ENCODE measurements at regions not wholly inside any gene's neighbourhood (a gene's known extent, or its start where the extent isn't known, plus 50 kb on each side); places are given as distances from the start of the nearest gene placed in this dataset.
A peak's percentile ranks its signal among the peaks of the same experiment; 100 is the strongest.
"Not testable (repeated sequence)": the region's sequence is repeated elsewhere in the genome, so short reads cannot be mapped to it uniquely, and the experiment has no call there.

DNA sequence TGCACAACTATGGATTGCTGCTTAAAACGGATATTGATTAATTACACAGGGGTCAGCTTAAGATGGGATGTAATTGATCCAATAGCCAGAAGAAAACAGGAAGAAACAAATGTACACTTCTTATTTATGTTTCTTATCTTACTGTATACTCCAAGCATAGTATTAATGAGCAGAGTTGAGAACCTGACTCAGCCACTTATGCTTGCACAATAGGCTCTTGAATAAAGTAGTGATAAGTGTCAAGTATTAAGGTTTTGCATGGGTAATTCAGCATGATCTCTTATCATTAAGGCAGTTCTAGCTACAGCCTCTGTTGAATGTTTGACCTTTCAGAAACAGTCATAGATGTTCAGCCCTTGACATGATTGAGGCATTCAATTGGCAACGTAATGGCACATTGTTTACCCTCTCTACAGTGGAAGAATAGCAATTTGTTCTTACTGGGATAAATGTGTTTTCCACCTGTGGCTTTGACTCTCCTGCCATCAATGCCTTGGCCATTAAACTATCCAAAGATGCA, 136.5 kb downstream of the OR4F15 start:
- H3K9me3 ChIP-seq (ENCODE audit: control insufficient read depth, insufficient read depth, low read length); H3K27me3 Mint-ChIP-seq (ENCODE audit: low read depth in 2 of 2); H3K4me3 ChIP-seq (ENCODE audit: low read length); DNase-seq; intact Hi-C loops (cut with micrococcal nuclease); H3K27ac ChIP-seq (ENCODE audit: low read length); ATAC-seq; H3K4me1 ChIP-seq (ENCODE audit: control insufficient read depth, insufficient read depth, low read length); H3K27me3 ChIP-seq (ENCODE audit: control insufficient read depth, insufficient read depth, low read length); H3K36me3 ChIP-seq (ENCODE audit: control insufficient read depth, insufficient read depth, low read length); H3K4me1 Mint-ChIP-seq; H3K36me3 Mint-ChIP-seq; H3K4me3 Mint-ChIP-seq; H3K27ac Mint-ChIP-seq; H3K9me3 Mint-ChIP-seq: not testable (repeated sequence)
- no CpG with 5 or more reads among the region's 2 CpGs for WGBS (ENCODE audit: insufficient coverage)

- WGBS (ENCODE audit: insufficient coverage): no CpG with 5 or more reads among the region's 1 CpG
- H3K27ac Mint-ChIP-seq; H3K27ac ChIP-seq (ENCODE audit: low read length); H3K4me3 ChIP-seq (ENCODE audit: low read length); H3K27me3 ChIP-seq (ENCODE audit: control insufficient read depth, insufficient read depth, low read length); H3K9me3 Mint-ChIP-seq; DNase-seq; H3K36me3 ChIP-seq (ENCODE audit: control insufficient read depth, insufficient read depth, low read length); H3K27me3 Mint-ChIP-seq (ENCODE audit: low read depth in 2 of 2); H3K4me1 ChIP-seq (ENCODE audit: control insufficient read depth, insufficient read depth, low read length); H3K4me3 Mint-ChIP-seq; H3K36me3 Mint-ChIP-seq; H3K9me3 ChIP-seq (ENCODE audit: control insufficient read depth, insufficient read depth, low read length); ATAC-seq; intact Hi-C loops (cut with micrococcal nuclease); H3K4me1 Mint-ChIP-seq: not testable (repeated sequence)
Observed at GRCh38 chr15:101949380-101950065, 137.5 kb downstream of the OR4F15 start.

- not testable (repeated sequence) for DNase-seq
Observed at GRCh38 chr15:101953993-101954392, 142.0 kb downstream of the OR4F15 start.

DNA sequence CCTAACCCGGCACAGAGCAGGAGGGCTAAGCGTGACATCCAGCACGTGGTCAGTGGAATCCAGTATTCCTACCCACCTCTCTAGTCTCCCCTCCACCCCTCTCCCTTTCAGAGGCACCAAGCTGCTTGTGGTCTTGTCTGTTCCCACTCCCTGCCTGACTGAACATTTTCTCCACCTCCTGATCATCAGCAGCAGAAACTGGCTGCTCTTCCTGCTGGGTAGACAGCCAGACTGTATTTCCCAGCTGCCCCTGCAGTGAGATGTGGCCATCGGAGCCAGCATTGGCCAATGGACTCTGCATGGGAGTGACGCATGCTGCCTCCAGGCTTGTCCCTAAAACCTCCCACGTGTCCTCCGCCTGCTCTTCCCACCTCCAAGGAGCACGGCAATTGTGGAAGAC, 143.8 kb downstream of the OR4F15 start:
- H3K27me3 ChIP-seq (ENCODE audit: control insufficient read depth, insufficient read depth, low read length); H3K36me3 Mint-ChIP-seq; H3K27ac Mint-ChIP-seq; H3K9me3 Mint-ChIP-seq; intact Hi-C loops (cut with micrococcal nuclease); H3K4me3 ChIP-seq (ENCODE audit: low read length); DNase-seq; H3K9me3 ChIP-seq (ENCODE audit: control insufficient read depth, insufficient read depth, low read length); H3K4me1 Mint-ChIP-seq; H3K36me3 ChIP-seq (ENCODE audit: control insufficient read depth, insufficient read depth, low read length); H3K4me3 Mint-ChIP-seq; H3K27me3 Mint-ChIP-seq (ENCODE audit: low read depth in 2 of 2); ATAC-seq; H3K4me1 ChIP-seq (ENCODE audit: control insufficient read depth, insufficient read depth, low read length); H3K27ac ChIP-seq (ENCODE audit: low read length): not testable (repeated sequence)
- WGBS (ENCODE audit: insufficient coverage): 100% methylated on average over 2 of the region's 8 CpGs

More at GRCh38 chr15:101953993-101954392, 142.0 kb downstream of the OR4F15 start:
- H3K27me3 Mint-ChIP-seq (ENCODE audit: low read depth in 2 of 2); H3K4me3 ChIP-seq (ENCODE audit: low read length); H3K4me1 Mint-ChIP-seq; H3K27ac ChIP-seq (ENCODE audit: low read length); intact Hi-C loops (cut with micrococcal nuclease); H3K9me3 ChIP-seq (ENCODE audit: control insufficient read depth, insufficient read depth, low read length); ATAC-seq; H3K4me1 ChIP-seq (ENCODE audit: control insufficient read depth, insufficient read depth, low read length); H3K9me3 Mint-ChIP-seq; H3K36me3 ChIP-seq (ENCODE audit: control insufficient read depth, insufficient read depth, low read length); H3K27ac Mint-ChIP-seq; H3K36me3 Mint-ChIP-seq; H3K4me3 Mint-ChIP-seq; H3K27me3 ChIP-seq (ENCODE audit: control insufficient read depth, insufficient read depth, low read length): not testable (repeated sequence)
- no CpG with 5 or more reads among the region's 7 CpGs for WGBS (ENCODE audit: insufficient coverage)

- H3K36me3 Mint-ChIP-seq; intact Hi-C loops (cut with micrococcal nuclease): not testable (repeated sequence)
Observed at GRCh38 chr15:101958656-101959055, 146.7 kb downstream of the OR4F15 start.

GRCh38 chr15:101961263-101961662, 149.3 kb downstream of the OR4F15 start:
- H3K36me3 Mint-ChIP-seq; DNase-seq; H3K4me1 ChIP-seq (ENCODE audit: control insufficient read depth, insufficient read depth, low read length); ATAC-seq; H3K27ac ChIP-seq (ENCODE audit: low read length); H3K36me3 ChIP-seq (ENCODE audit: control insufficient read depth, insufficient read depth, low read length); H3K27me3 ChIP-seq (ENCODE audit: control insufficient read depth, insufficient read depth, low read length); H3K9me3 Mint-ChIP-seq; H3K27ac Mint-ChIP-seq; H3K9me3 ChIP-seq (ENCODE audit: control insufficient read depth, insufficient read depth, low read length); H3K27me3 Mint-ChIP-seq (ENCODE audit: low read depth in 2 of 2); H3K4me1 Mint-ChIP-seq; intact Hi-C loops (cut with micrococcal nuclease); H3K4me3 Mint-ChIP-seq: not testable (repeated sequence)
- WGBS (ENCODE audit: insufficient coverage): 0% methylated on average over 14 of the region's 48 CpGs
- H3K4me3 ChIP-seq (ENCODE audit: low read length): peak overlapping the region; percentile 24

More at GRCh38 chr15:101958656-101959055, 146.7 kb downstream of the OR4F15 start:
- H3K4me3 ChIP-seq (ENCODE audit: low read length); H3K4me1 Mint-ChIP-seq; H3K27me3 ChIP-seq (ENCODE audit: control insufficient read depth, insufficient read depth, low read length); DNase-seq; ATAC-seq; H3K9me3 Mint-ChIP-seq; H3K27ac ChIP-seq (ENCODE audit: low read length); H3K4me3 Mint-ChIP-seq; H3K27me3 Mint-ChIP-seq (ENCODE audit: low read depth in 2 of 2); H3K36me3 ChIP-seq (ENCODE audit: control insufficient read depth, insufficient read depth, low read length); H3K4me1 ChIP-seq (ENCODE audit: control insufficient read depth, insufficient read depth, low read length); H3K27ac Mint-ChIP-seq; H3K9me3 ChIP-seq (ENCODE audit: control insufficient read depth, insufficient read depth, low read length): not testable (repeated sequence)
- WGBS (ENCODE audit: insufficient coverage): 92% methylated on average over 1 of the region's 4 CpGs

- no CpG with 5 or more reads among the region's 41 CpGs for WGBS (ENCODE audit: insufficient coverage)
- H3K4me3 Mint-ChIP-seq: not testable (repeated sequence)
Observed at GRCh38 chr15:101961765-101962164, 149.8 kb downstream of the OR4F15 start.

GRCh38 chr15:101963687-101964086, 151.7 kb downstream of the OR4F15 start:
- H3K9me3 ChIP-seq (ENCODE audit: control insufficient read depth, insufficient read depth, low read length); H3K9me3 Mint-ChIP-seq; H3K27me3 ChIP-seq (ENCODE audit: control insufficient read depth, insufficient read depth, low read length); H3K27me3 Mint-ChIP-seq (ENCODE audit: low read depth in 2 of 2); H3K4me3 ChIP-seq (ENCODE audit: low read length); H3K36me3 Mint-ChIP-seq; H3K27ac ChIP-seq (ENCODE audit: low read length); DNase-seq; H3K27ac Mint-ChIP-seq; ATAC-seq; H3K4me1 ChIP-seq (ENCODE audit: control insufficient read depth, insufficient read depth, low read length); H3K4me3 Mint-ChIP-seq; H3K4me1 Mint-ChIP-seq; H3K36me3 ChIP-seq (ENCODE audit: control insufficient read depth, insufficient read depth, low read length); intact Hi-C loops (cut with micrococcal nuclease): not testable (repeated sequence)
- 96% methylated on average over 2 of the region's 8 CpGs for WGBS (ENCODE audit: insufficient coverage)

More at GRCh38 chr15:101961765-101962164, 149.8 kb downstream of the OR4F15 start:
- H3K27me3 ChIP-seq (ENCODE audit: control insufficient read depth, insufficient read depth, low read length); H3K27me3 Mint-ChIP-seq (ENCODE audit: low read depth in 2 of 2); H3K27ac Mint-ChIP-seq; H3K36me3 Mint-ChIP-seq; H3K9me3 ChIP-seq (ENCODE audit: control insufficient read depth, insufficient read depth, low read length); ATAC-seq; intact Hi-C loops (cut with micrococcal nuclease); H3K4me1 ChIP-seq (ENCODE audit: control insufficient read depth, insufficient read depth, low read length); H3K4me1 Mint-ChIP-seq; H3K27ac ChIP-seq (ENCODE audit: low read length); H3K36me3 ChIP-seq (ENCODE audit: control insufficient read depth, insufficient read depth, low read length); DNase-seq; H3K9me3 Mint-ChIP-seq: not testable (repeated sequence)
- peak overlapping the region; percentile 13 for H3K4me3 ChIP-seq (ENCODE audit: low read length)

Measured in natural killer cell (primary cell).